Activated B cell treated with CpG ODN at 0.5 μM for 24 hours (primary cell): ENCODE measurements at regions not wholly inside any gene's neighbourhood (a gene's known extent, or its start where the extent isn't known, plus 50 kb on each side); places are given as distances from the start of the nearest gene placed in this dataset.

Source experiments
- ATAC-seq: fragments of 200-7000 bp; cut with Tn5 transposase; one replicate; pipeline ENCODE4 v1.10.0; 2021; ENCODE audit warnings: low read depth, mild to moderate bottlenecking, moderate library complexity
- CTCF ChIA-PET: fragments of 350-600 bp; sonication (Branson Sonifier 250); formaldehyde crosslinking; loops from one replicate; lab custom pipeline; 2021; ENCODE audit warnings: antibody characterized with exemption; lab: Charles Lee
- POLR2A ChIA-PET: fragments of 350-600 bp; sonication (Branson Sonifier 250); formaldehyde crosslinking; loops from one replicate; lab custom pipeline; 2021; ENCODE audit warnings: antibody characterized with exemption; lab: Charles Lee
- DNase-seq: peaks from one replicate; pipeline ENCODE4 v3.0.0; 2022
- H3K27ac Mint-ChIP-seq: one replicate; pipeline ENCODE4 v1.8.0; 2020; ENCODE audit warnings: mixed read lengths
- H3K27me3 Mint-ChIP-seq: one replicate; pipeline ENCODE4 v1.8.0; 2021; ENCODE audit warnings: mixed read lengths
- H3K36me3 Mint-ChIP-seq: one replicate; pipeline ENCODE4 v1.8.0; 2021; ENCODE audit warnings: low read depth, mixed read lengths
- H3K4me1 Mint-ChIP-seq: one replicate; pipeline ENCODE4 v1.8.0; 2021; ENCODE audit warnings: mixed read lengths
- H3K4me3 Mint-ChIP-seq: one replicate; pipeline ENCODE4 v1.8.0; 2020; ENCODE audit warnings: mild to moderate bottlenecking, mixed read lengths
- H3K9me3 Mint-ChIP-seq: one replicate; pipeline ENCODE4 v1.8.0; 2020; ENCODE audit warnings: mixed read lengths
- intact Hi-C: fragments of 100-400 bp; cut with micrococcal nuclease; formaldehyde crosslinking; loops from one replicate; pipeline ENCODE4 v1.15.1; 2024
- TF ChIP-seq, protein P1 (sequence below): fragments of 200-600 bp; IDR thresholded peaks from one replicate; pipeline ENCODE4 v1.8.0; 2022; ENCODE audit warnings: antibody characterized with exemption, mild to moderate bottlenecking

DNA sequence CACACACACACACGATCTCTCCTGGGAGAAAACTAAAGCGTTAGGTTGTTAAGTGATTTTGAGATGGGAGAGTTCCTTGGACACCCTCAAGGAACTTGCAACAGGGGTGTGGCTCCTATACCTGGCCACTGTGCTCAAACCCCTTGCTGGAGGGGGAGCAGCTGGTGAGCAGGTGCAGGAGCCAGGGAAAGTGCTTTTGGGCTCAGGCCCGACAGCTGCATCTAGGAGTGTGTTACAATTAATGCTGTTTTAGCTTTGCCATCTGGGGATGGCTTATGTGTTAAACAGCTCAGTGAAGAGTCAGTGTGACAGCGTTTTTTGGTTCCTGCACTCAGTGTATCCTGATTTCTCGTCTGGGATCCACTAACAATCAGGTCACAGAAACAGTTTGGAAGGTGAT lies 510.8 kb downstream of the TRIB2 start:
- H3K27me3 Mint-ChIP-seq = peaks cover 4% of the 10 kb centered on the region
- no peak overlapping the region for H3K27ac Mint-ChIP-seq
- CTCF ChIA-PET = no interaction called here
- ATAC-seq (no peak), DNase-seq (no peak)
- H3K36me3 Mint-ChIP-seq = no peaks in the 10 kb centered on the region
- intact Hi-C loops = no loop called here
- H3K9me3 Mint-ChIP-seq = no peaks in the 10 kb centered on the region
- H3K4me1 Mint-ChIP-seq = no peaks in the 10 kb centered on the region
- POLR2A ChIA-PET = no interaction called here
- no peak overlapping the region for H3K4me3 Mint-ChIP-seq
- TF ChIP-seq, protein P1, sequence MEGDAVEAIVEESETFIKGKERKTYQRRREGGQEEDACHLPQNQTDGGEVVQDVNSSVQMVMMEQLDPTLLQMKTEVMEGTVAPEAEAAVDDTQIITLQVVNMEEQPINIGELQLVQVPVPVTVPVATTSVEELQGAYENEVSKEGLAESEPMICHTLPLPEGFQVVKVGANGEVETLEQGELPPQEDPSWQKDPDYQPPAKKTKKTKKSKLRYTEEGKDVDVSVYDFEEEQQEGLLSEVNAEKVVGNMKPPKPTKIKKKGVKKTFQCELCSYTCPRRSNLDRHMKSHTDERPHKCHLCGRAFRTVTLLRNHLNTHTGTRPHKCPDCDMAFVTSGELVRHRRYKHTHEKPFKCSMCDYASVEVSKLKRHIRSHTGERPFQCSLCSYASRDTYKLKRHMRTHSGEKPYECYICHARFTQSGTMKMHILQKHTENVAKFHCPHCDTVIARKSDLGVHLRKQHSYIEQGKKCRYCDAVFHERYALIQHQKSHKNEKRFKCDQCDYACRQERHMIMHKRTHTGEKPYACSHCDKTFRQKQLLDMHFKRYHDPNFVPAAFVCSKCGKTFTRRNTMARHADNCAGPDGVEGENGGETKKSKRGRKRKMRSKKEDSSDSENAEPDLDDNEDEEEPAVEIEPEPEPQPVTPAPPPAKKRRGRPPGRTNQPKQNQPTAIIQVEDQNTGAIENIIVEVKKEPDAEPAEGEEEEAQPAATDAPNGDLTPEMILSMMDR = no peak

DNA sequence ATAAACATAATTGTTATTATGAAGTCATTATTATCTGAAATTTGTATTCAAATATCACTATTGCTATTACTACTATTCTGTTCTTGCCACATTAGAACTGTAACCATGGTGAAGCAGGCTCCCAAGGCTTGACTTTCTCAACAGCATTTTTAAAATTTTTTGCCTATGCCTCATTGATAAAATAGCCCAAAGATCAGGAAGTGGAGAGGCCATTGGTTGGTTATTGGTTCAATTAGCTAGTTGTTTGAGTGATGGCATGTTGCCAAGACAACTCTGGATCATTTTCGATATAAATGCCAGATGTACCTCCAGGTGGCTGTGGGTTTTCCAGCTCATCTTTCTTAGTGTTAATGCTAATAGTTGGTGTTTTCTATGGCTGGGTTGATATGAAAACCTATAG lies 513.5 kb downstream of the TRIB2 start:
- CTCF ChIA-PET = no interaction called here
- Mint-ChIP-seq H3K9me3 (no peaks in the 10 kb centered on the region), H3K27ac (no peak overlapping the region), H3K4me1 (no peaks in the 10 kb centered on the region), H3K4me3 (no peak overlapping the region), H3K36me3 (no peaks in the 10 kb centered on the region), H3K27me3 (peaks cover 4% of the 10 kb centered on the region)
- no peak for DNase-seq
- ATAC-seq = no peak
- POLR2A ChIA-PET = no interaction called here
- intact Hi-C loops = no loop called here
- TF ChIP-seq, protein P1 = no peak

- H3K27ac Mint-ChIP-seq = no peak overlapping the region
- H3K4me1 Mint-ChIP-seq = no peaks in the 10 kb centered on the region
- H3K36me3 Mint-ChIP-seq = no peaks in the 10 kb centered on the region
- POLR2A ChIA-PET = no interaction called here
- peaks cover 3% of the 10 kb centered on the region for H3K9me3 Mint-ChIP-seq
- TF ChIP-seq, protein P1 = no peak
- no peaks in the 10 kb centered on the region for H3K27me3 Mint-ChIP-seq
- DNase-seq = no peak
- no peak for ATAC-seq
- CTCF ChIA-PET = no interaction called here
- intact Hi-C loops = no loop called here
- H3K4me3 Mint-ChIP-seq = no peak overlapping the region
These were observed 523.3 kb downstream of the TRIB2 start for GRCh38 chr2:13240061-13240460.

DNA sequence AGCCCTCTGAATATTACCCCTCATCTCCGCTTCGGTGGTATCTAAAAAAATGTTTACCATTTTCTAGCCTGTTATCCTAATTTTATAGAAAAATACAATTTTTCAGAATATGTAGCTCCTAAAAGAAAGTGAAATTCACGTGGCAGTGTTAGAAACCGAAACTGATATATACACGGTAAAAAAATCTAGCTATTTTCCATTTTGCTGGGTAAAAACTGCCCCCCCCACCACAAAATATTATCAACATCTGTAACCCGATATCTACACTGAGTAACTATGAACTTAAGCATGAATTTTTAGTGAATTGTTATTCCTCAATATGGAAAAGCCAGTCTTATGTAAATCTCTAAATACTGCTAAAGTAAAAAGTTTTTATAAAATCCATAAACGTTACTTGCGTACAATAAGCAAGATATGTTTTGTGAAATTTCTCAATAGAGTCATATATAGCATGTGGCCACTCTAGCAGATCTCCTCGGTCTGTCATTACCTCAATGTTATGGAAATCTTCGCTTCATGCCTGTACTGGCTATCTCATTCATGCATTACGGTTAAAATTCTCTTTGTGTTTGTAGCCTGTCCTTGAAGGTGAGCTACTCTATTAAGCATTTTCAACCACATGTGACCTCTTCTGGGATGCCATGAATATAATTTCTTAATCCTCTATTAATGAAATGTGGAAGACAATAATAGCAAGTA lies 524.2 kb downstream of the TRIB2 start:
- Mint-ChIP-seq H3K27ac (no peak overlapping the region), H3K4me3 (peak overlapping the region; percentile 21), H3K4me1 (no peaks in the 10 kb centered on the region), H3K27me3 (no peaks in the 10 kb centered on the region), H3K36me3 (no peaks in the 10 kb centered on the region), H3K9me3 (peaks cover 3% of the 10 kb centered on the region)
- ChIA-PET CTCF (no interaction called here), POLR2A (no interaction called here)
- intact Hi-C loops = no loop called here
- ATAC-seq = no peak
- TF ChIP-seq, protein P1 = no peak
- DNase-seq = no peak

DNA sequence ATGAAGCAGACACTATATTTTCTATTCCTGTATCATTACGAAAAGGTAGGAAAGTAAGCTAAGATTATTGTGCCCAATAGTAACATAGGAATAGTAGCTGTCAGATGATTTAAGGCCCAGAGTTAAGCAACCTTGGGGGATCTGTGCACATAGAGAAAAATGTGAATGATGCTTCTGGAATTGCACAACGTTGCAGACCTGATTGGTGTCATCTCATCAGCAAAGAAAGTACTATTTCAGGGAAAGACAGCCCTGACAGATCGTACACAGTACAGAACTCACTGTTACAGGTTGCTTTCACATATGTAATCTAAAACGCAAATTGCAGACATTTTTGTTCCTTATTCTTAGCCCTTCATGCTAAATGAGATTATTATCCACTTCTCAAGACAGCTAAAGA lies 535.9 kb downstream of the TRIB2 start:
- Mint-ChIP-seq H3K4me3 (no peak overlapping the region), H3K36me3 (no peaks in the 10 kb centered on the region), H3K27me3 (no peaks in the 10 kb centered on the region), H3K9me3 (no peaks in the 10 kb centered on the region), H3K27ac (no peak overlapping the region), H3K4me1 (no peaks in the 10 kb centered on the region)
- CTCF ChIA-PET = interaction anchor here (0.5 kb wide), 1 partner anchor 338 kb away, joined by 3 read pairs; no protein-coding TSS in a partner anchor
- POLR2A ChIA-PET = no interaction called here
- intact Hi-C loops = no loop called here
- no peak for ATAC-seq
- DNase-seq = no peak
- TF ChIP-seq, protein P1 = no peak
